ENCODE measurements at regions not wholly inside any gene's neighbourhood (a gene's known extent, or its start where the extent isn't known, plus 50 kb on each side); places are given as distances from the start of the nearest gene placed in this dataset.
"Not testable (repeated sequence)": the region's sequence is repeated elsewhere in the genome, so short reads cannot be mapped to it uniquely, and the experiment has no call there.

DNA sequence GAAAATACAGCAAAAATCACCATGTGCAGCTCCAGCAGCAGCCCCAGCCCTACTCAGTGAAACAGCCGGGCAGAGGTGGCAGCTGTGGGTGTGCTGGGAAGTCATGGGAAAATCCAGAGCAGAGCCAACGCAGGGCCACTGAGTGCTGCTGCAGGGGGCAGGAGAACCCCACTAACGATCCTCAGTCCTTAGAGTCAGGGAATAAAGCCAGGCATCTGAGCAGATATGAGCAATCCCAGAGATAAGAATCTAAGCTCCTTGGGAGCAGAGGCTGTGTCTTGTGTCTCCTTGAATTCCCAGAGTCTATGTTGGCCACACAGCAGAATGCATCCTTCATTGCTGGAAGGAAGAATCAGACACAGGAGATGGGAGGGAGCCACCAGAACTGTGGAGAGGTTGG is 493.1 kb upstream of the MAP3K7 start:
- DNase-seq: no peak

DNA sequence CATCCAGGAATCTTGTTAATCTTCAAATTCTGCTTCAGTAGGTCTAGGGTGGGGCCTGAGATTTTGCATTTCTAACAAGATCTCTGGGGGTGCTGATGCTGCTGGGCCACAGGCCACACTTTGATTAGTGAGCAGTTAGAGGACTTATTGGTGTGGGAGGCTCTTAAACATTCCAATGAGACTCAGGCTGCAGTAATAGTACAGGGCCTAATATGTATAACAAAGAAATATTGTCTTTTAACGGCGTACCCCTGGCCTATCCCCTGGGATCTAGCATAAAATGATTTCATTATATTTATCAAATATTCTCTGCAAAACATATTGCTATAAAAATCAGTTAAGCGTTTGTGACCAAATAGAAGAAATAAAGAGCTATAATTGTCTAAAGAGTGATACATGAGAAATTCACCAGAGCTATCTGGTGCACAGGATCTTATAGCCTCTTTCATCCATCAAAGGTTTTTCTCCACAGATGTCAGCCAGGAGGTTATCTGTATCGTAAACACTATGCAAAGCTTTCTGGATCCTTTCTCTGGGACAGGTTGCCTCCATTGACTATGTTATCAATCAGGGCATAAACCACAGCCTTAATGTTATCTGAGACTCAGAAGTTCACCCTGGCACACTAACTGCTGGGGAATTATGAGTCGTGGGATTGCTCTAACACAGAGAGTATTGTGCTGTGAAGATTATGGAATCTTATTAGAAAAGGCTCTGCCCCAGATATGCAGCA is 488.5 kb upstream of the MAP3K7 start:
- no peak for DNase-seq

GRCh38 chr6:91063362-91063761 is 476.5 kb upstream of the MAP3K7 start:
- DNase-seq: no peak

- DNase-seq: no peak
Observed at GRCh38 chr6:91057689-91058088, 470.8 kb upstream of the MAP3K7 start.

DNA sequence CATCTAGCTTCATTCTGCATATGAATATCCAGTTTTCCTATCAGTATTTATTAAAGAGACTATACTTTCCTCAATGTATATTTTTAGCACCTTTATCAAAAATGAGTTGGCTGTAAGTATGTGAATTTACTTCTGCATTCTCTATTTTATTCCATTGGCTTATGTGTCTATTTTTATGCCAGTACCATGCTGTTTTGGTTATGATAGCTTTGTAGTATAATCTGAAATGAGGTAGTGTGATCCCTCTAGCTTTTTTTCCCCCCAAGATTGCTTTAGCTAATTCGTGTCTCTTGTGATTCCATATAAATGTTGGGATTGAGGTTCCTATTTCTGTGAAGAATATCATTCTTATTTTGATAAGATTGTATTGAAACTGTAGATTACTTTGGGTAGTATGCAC is 469.1 kb upstream of the MAP3K7 start:
- DNase-seq: no peak

- not testable (repeated sequence) for DNase-seq
Observed at GRCh38 chr6:91052473-91053450, 465.9 kb upstream of the MAP3K7 start.

DNA sequence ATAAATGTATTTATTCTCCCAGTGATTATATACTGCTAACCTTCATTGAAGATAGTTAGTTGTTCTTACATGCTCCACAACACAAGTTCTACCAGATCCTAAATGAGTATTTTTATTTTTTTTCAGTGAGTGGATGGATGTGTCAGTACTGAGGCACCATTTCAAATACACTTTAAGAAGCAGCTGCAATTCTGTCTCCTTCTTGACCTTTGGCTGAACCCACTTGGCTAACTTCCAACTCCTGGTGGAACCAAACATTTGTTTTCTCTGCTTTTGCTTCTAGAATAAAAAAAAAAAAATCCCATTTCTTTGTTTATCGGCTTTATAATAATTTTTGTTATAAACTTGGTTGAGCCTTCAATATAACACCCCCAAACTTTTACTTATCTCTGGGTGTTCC is 458.3 kb upstream of the MAP3K7 start:
- peak; percentile 63 to 82 (median 69) for DNase-seq

DNA sequence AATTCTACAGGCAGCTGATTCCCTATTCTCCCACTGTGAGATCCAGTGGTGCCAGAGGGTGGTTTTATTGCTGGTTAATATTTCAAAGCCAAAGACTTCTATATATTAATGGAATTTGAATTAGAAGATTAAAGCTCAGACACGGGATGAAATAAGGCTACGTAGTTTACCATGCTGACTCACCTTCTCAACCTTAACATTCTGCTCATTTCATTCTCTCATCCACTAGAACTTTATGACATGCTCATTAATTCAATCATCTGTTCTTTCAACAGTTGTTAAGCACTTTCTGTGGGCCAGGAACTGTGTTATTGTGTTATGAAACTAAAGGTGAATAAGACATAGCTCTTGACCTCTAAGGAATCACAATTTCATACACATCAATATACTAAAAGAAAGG is 456.9 kb upstream of the MAP3K7 start:
- no peak for DNase-seq

- no peak for DNase-seq
Observed at GRCh38 chr6:91042656-91043055, 455.8 kb upstream of the MAP3K7 start.

- DNase-seq: no peak
Observed at GRCh38 chr6:91033964-91034363, 447.1 kb upstream of the MAP3K7 start.

DNA sequence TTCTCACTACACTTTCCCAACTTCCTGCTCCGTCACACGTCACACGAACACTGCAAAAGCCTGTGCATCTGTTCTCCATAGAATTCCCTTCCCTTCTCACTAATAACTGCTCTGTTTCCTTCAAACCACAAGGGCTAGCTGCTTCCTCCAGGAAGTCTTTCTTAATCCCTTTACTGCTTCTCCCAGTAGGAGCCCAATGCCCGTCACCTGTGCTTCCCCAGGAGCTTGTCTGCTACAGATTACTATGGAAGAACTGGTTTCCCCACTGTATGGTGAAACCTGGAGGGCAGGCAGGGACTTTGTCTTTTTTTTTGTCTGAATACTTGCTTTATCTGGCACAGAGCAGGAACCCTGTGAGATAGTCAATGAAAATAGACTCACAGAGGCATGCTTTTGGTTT is 444.7 kb upstream of the MAP3K7 start:
- DNase-seq: no peak

GRCh38 chr6:91029211-91029610 is 442.3 kb upstream of the MAP3K7 start:
- DNase-seq: peak; percentile 6 to 17 (median 11)

DNA sequence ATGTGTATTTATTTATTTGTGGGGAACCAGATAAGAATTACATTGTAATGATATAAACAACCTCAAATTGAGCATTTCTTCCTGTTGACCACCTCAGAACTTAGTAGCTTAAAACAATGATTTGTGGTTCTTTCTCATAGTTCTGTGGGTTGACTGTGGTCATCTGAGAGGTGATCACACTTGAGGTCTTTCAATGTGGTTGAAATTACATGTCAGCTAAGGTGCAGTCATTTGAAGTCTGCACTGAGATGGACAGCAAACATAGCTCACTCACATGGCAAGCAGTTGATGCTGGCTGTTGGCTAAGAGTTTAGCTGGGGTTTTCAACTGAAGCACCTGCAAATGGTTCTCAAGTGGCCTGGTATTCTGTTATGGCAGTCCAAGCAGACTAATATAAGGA is 436.7 kb upstream of the MAP3K7 start:
- no peak for DNase-seq

DNA sequence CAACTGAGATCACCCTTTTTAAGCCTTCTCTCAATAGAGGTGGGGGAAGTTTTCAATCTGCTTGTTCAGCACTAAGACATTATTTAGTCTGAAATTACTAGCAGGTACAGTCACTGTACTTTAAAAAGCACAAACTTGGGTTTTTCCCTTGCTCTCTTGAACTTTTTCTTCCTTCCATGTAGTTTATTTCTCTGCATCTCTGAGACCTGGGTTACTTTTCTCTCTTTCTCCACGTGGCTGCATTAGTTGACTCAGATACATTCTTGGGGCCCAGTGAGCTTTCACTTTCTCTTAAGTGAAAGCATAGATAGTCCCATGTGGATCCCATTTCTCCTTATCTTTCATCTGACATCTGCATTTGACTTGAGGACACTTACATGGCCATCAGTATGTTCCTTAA is 433.9 kb upstream of the MAP3K7 start:
- DNase-seq: no peak

DNA sequence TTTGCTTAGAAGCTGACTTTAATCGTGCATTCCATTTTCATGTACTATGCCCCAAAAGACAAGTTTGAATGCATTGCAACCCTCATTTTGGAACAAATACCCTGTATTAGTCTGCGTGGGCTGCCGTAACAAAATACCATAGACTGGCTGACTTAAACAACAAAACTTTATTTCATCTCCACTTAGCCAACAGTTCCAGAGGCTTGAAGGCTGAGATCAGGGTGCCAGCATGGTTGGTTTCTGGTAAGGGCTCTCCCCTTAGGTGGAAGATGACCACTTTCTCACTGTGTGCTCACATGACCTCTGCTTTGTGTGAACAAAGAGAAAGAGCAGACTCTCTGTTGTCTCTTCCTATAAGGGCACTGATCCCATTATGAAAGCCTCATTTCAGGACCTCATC is 431.7 kb upstream of the MAP3K7 start:
- DNase-seq: no peak

GRCh38 chr6:91013511-91013910 is 426.6 kb upstream of the MAP3K7 start:
- no peak for DNase-seq

GRCh38 chr6:90997076-90997475 is 410.2 kb upstream of the MAP3K7 start:
- DNase-seq: no peak

- no peak for DNase-seq
Observed at GRCh38 chr6:90993770-90994169, 406.9 kb upstream of the MAP3K7 start.

DNA sequence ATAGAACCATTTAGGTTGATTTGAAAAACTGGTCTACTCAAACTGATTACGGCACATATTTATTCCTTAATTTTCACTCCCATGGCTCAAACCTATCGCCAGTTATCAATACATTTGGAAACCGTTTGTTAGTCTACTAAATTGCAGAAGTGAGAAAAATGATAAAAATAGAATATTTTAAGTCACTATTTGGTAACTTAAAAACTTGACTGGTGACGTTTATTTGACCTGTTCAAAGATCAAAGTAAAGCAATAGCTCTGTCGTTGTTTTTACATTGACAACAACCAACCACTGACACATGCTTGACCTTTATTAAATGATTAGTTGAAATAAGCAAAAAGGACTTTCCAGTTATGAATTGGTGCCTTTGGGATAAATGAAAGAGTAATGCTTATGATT is 402.9 kb upstream of the MAP3K7 start:
- DNase-seq: no peak

DNA sequence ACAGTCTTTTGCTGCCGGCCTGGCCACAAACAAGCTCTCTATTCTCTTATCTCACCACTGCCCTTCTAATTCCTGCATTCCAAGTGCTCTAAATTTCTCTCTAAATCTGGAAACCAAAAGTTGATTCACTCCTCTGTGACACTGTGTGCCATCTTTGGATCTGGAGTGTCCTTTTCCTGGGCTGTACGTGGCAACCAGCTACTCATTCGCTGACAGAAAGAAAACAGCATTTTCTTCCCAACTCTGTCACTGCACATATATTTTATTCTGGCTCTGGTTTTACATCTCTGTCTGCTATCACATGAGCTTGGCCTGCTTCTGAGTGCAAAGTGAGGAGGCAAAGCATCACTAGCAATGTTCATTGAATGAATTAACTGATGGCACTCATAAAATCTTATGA is 397.2 kb upstream of the MAP3K7 start:
- no peak for DNase-seq

DNA sequence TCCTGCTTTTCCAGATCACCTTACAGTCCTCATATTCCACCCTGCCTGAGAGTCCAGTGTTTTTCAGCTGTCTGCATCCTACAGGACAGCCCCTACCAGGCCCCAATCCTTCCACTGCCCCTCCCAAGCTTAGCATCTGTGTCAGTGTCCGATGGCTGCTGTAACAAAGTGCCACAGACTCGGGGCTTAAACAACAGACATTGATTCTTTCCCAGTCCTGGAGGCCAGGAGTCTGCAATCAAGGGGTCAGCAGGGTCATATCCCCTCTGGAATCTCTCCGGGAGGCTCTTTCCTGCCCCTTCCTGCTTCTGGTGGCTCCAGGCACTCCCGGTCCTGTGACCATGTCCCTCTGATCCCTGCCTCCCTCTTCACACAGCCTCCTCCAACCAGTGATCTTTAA is 396.6 kb upstream of the MAP3K7 start:
- DNase-seq: no peak

- no peak for DNase-seq
Observed at GRCh38 chr6:90982581-90982980, 395.7 kb upstream of the MAP3K7 start.

DNA sequence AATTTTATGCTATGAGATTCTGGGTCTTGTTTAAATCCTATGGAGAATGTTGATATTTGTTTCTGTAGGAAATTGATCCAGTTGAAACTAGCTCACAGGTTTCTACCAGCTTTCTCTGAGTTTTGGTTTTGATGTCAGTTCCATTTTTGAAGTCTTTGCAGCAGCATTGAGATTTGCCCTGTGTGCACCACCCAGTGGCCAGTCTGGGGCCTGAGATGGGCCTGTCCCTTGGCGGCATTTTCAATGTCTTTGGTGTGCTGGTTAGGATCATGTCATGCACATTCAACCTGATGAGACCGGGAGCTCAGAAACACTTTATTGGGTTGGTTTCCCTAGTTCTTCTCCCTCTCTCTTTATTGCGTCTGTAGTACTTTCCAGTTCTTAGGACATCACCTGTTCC is 395.2 kb upstream of the MAP3K7 start:
- DNase-seq: no peak
